H1 (cell line): ENCODE measurements at regions not wholly inside any gene's neighbourhood (a gene's known extent, or its start where the extent isn't known, plus 50 kb on each side); places are given as distances from the start of the nearest gene placed in this dataset.

Experiments
- BRCA1 ChIP-seq: IDR thresholded peaks from 2 replicates; pipeline ENCODE4 v1.6.1; 2012; ENCODE audit warnings: low read depth, low read length, improper control_type of control experiment
- CHD7 ChIP-seq: fragments of 300-600 bp; sonication (generic); IDR thresholded peaks from 2 replicates; pipeline ENCODE4 v1.7.1; 2012; ENCODE audit warnings: low read length, moderate library complexity, mild to moderate bottlenecking, inconsistent platforms; ENCODE audit not compliant: insufficient replicate concordance
- SIRT6 ChIP-seq: IDR thresholded peaks from one replicate; pipeline ENCODE4 v1.7.1; 2012; ENCODE audit warnings: low read length, inconsistent platforms
- TEAD4 ChIP-seq: IDR thresholded peaks from 2 replicates; pipeline ENCODE4 v1.6.1; 2012; ENCODE audit warnings: low read depth, low read length, inconsistent platforms, mixed read lengths

GRCh38 chr12:92571844-92572543, 130.8 kb upstream of the PLEKHG7 start (continued):
- TF ChIP-seq CHD7 (no peak), TEAD4 (no peak), SIRT6 (no peak), BRCA1 (no peak)
